Hypothalamus (tissue), 51 donors: ENCODE measurements at regions not wholly inside any gene's neighbourhood (a gene's known extent, or its start where the extent isn't known, plus 50 kb on each side); places are given as distances from the start of the nearest gene placed in this dataset.
"Not testable (repeated sequence)": the region's sequence is repeated elsewhere in the genome, so short reads cannot be mapped to it uniquely, and the experiment has no call there.

Experiments used
- DNase-seq, 51 donors: peaks; one replicate each; lab custom pipeline; 2025; lab: John Stamatoyannopoulos, UW

DNA sequence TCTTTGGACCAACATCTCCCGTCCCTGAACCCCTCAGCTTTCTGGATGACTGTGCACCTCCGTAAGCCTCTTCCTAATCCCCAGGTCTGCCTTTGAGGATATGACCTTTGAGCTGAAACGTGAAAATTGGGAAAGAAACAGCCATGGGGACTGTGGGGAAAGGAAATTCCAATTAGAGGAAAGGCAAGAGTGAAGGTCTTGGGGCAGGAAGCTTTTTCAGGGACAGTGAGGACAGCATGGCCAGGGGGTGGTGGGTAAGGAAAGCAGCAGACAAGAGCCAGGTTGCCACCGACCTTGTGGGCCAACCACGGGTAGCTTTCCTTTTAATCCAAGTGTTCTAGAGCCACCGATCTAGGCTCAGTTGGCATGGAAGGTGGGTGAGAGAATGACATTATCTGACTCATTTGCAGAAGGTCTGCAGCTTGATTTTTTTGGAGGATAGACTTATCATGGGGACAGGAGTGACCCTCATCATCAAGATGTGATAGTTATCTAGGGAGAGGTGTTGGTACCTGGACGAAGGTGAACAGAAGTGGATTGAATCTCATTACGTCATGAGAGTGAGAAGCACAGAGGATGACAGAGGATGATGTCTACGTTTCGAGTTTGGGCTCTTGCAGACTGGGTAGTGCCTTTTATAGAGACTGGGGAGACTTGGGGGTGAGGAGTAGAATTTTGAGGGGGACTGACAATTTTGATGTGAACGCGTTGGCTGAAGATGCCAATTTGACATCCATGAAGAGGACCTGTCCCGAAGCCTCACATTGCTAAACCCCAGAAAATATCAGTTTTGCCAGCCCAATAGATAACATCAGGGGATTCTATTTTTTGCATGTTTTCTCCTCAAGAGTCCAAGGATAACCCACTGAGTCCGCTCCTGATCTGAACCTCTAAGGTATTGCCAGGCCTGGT, 136.7 kb upstream of the PEG3 start:
- no peak for DNase-seq

DNA sequence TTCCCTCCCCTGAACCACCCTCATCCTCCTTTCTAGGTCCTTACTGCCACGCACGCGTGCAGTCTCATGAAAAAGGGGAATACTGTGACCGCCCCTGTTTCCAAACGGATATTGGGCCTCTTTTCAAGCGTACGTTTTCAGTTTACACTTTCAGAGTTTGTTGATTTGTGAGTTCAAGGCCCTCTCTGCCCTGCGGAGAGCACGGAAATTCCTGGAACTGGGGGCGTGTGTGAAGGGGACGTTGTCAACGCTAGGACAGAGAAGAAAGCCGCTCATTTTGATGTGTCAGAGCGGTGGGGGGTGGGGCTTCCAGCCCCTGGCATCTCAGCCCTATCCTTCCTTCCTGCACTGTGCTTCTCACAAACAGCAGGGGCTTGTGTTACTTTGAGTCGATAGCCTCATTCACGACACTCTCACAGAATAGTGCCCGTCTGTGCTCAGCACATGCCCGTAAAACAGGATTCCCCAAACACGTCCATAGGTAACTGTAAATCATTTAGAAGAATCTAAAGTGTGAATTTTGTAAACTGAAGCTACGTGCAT, 137.6 kb upstream of the PEG3 start:
- DNase-seq: peak in 1 of 51 donors; percentile 10

DNA sequence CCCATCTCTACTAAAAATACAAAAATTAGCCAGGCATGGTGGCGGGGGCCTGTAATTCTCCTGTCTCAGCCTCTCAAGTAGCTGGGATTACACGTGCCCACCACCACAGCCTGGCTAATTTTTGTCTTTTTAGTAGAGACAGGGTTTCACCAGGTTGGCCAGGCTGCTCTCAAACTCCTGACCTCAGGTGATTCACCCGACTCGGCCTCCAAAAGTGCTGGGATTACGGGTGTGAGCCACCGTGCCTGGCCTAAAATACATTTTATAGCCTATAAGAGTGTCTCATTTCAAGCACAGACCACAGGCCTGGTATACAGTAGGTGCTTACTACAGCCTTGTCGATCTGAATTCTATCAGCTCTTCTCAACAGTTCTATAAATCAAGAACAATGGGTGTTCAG, 139.5 kb upstream of the USP29 start:
- not testable (repeated sequence) for DNase-seq

DNA sequence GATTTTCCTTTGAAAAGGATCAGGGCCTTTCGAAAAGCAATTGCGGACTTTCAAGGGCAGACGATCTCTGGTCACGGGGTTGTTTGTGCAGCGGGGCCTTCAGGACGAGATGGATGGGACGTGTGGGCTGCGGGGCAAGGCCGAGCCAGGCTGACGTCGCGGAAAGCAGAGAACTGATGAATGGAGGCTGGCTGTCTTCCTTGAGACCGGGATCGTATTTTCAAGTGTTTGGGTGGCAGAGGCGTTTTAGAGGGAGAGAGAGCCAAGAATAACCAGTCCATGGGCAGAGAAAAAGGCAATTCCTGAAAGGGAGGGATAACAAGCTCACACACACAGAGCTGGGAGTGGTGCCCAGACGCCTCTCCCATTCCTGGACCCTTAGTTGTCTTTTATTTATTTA, 138.9 kb upstream of the USP29 start:
- DNase-seq: peak in 6 of 51 donors; percentile 13 to 33 (median 18)

DNA sequence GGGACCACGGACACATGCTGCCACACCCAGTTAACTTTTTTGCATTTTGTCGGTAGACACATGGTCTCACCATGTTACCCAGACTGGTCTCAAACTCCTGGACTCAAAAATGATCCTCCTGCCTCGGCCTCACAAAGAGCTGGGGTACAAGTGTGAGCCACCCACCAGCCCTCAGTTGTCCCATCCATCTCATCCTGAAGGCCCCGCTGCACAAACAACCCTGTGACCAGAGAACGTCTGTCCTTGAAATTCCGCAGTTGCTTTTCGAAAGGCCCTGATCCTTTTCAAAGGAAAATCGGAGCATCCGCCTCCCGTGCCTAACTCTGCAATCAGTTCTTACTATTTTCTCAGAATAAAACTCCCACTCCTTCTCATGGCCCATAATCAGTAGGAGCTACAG, 138.3 kb upstream of the USP29 start:
- not testable (repeated sequence) for DNase-seq

DNA sequence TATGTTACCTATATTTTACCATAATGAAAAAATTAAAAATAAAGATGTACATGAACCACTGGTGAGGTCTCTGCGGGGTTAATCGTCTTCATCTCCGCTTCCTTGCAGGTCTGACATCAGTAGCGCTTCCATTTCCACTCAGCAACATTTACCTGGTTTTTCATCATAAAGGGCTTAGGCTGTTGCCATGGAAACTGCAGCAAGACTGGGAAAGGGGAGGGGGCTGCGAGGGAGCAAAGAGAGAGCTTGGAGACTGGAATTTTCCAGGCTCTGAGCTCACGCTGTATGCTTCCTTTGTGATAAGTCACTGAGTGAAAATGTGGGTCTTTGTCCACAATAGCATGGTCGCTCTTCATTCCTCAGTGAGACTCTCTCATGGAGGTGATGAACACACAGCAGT, 136.6 kb upstream of the USP29 start:
- peak in 16 of 51 donors; percentile 5 to 67 (median 26) for DNase-seq

DNA sequence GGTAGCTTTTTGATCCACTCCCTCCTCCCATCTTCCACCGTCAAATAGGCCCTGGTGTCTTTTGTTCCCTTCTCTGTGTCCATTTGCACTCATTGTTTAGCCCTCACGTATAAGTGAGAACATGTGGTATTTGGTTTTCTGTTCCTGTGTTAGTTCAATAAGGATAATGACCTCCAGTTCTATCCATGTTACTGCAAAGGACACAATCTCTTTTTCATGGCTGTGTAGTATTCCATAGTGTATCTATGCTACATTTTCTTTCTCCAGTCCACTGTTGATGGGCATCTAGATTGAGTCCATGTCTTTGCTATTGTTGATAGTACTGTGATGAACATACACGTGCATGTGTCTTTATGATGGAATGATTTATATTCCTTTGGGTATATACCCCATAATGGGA, 136.0 kb upstream of the USP29 start:
- no peak for DNase-seq

DNA sequence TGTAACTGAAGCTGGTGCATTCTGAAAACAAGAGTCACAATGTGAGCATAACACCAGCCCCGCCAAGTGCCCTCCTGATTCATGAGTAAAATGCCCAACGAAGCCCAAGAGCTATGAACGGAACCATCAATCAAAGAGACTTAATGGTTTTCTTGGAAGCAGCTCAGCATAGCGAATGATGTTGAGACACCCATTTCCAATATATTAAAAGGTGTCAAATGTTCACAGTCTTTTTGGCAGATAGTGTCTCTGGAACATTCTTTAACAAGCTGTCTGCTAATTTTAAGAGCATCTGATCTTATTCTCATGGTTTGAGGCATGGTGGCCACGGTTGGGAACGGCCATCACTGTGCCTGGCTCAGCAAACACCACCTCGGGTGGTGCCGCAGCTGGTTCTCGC, 133.4 kb upstream of the USP29 start:
- DNase-seq: no peak

DNA sequence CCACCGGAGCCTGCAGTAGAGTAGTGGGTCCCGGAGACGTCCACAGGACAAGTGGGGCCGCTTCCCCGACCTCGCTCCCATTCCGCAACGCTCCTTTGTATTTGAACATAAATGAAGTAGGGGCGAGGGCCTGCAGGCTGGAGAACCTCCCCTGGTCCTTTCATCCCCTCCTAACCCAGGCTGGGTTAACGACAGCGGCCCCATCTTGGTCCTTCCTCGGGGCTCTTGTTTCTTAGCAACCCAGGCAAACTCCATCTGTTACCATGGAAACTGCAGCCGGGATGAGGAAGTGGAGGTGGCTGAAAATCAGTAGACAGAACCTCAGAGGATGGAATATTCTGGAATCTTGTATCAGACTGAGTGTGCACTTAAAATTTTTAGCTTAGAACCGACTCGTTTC, 132.6 kb upstream of the USP29 start:
- peak in 19 of 51 donors; percentile 9 to 62 (median 21) for DNase-seq

DNA sequence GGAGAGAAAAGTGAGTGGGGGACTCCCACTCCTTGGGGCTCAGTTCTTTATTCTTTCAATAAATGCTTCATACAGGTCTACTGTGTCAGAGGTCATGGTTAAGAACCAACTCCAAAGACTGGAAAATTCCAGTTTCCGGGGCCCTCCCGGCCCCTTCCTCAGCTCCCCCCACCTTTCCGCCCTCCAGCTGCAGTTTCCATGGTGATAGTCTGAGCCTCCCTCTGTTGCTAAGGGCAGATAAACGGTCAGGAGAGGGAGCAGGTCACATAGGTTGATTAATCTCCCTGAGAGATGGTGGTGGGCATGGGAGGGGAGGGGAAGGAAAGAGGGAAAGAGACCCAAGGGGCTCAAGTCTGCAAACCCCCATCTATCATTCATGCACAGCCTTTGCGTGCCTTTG, 131.5 kb upstream of the USP29 start:
- DNase-seq: peak in 2 of 51 donors; percentile 6 to 31

DNA sequence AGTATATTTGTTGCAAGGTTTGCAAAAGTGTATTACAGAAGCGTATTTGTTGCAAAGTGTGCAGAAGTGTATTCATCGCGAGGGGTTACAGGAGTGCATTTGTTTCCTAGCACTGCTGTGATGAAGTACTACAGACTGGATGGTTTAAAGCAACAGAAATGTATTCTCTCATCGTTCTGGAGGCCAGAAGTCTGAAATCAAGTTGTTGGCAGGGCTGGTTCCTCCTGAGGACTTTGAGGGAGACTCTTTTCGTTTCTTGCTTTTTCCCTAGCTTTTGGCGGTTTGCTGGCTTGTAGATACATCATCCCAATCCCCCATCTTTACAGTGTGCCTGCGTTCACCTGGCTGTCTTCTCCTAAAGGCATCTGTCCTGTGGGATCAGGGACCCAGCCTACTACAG, 127.9 kb upstream of the USP29 start:
- no peak for DNase-seq

DNA sequence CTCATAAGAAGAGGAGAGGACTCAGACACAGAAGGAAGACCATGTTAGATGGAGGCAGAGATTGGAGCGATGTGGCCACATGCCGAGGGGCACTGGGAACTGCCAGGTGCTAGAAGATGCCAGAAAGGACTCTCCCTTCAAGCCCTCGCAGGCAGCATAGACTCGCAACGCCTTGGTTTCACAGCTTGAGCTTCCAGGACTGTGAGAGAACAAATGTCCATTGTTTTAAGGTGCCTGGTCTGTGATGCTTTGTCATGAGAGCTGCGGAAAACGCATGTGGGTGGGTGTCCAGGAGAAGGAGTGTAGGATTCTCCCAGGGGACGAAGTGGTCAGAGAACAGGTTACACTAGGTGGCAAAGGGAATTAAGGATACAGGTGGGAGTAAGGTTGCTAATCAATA, 125.9 kb upstream of the USP29 start:
- DNase-seq: no peak

DNA sequence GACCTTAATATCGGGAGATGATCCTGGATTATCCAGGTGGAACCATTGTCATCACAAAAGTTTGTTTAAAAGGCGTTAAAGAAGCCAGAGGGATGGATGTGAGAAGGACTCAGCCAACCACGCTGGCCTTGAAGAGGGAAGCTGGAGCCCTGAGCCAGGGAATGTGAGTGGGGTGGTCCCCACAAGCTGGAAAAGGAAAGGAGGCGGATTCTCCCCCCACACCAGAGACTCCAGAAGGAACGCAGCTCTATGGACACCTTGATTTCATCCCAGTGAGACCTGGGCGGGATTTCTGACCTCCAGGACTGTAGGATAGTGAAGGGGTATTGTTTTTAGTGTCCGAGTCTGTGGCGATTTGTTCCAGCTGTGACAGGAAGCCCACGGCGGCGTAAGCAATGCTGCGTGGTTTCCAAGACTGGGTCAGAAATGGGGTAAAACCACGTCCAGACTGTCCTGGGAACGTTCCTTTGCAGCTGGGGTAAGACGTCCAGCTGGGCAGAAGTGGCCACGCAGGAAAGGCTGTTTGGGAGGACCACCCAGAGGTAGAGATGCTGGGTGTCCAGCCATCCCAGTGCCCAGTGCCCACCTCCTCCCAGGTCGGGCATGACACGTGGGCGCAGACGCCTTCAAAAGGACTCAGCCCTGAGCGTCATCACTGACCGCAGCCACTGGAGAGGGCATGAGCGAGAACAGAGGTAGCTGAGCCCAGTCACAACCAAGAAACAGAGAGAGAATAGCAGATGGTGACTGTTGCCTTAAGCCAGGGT, 125.4 kb upstream of the USP29 start:
- DNase-seq: no peak

DNA sequence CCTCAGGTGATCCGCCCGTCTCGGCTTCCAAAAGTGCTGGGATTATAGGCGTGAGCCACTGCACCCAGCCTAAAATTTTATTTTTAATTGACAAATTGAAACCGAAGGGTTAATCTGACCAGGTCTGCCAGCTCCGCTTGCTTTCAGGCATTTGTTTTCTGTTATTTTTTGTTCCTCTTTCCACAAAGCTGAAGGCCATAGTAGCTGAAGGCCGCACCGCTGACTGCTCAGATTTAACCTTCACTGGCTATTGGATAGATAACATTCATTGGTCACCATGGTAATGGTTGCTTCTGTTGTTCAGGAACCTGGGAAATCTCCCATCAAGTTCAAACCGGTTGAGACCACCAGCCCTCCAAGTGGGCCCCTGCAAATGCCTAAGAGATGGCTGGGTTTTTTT, 124.5 kb upstream of the USP29 start:
- no peak for DNase-seq

DNA sequence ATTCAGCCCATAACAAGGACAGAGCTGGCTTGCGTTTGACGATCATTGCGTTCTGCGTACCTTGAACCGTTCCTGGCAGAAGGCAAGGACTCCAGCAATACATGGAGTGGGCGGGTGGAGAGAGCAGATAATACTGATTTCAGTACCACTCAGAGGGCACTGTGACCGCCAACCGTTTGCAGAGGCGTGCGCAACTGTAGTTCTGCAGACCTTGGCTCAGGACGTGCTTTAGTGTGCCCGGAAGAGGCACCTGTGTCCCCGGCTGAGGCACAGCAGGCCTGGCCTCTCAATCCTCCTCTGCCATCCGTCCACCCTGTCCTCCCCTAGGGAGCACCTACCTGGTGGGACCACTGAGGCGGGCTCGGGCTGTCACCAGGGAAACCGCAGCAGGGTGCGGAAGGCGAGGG, 117.6 kb upstream of the USP29 start:
- DNase-seq: peak in 1 of 51 donors; percentile 3

DNA sequence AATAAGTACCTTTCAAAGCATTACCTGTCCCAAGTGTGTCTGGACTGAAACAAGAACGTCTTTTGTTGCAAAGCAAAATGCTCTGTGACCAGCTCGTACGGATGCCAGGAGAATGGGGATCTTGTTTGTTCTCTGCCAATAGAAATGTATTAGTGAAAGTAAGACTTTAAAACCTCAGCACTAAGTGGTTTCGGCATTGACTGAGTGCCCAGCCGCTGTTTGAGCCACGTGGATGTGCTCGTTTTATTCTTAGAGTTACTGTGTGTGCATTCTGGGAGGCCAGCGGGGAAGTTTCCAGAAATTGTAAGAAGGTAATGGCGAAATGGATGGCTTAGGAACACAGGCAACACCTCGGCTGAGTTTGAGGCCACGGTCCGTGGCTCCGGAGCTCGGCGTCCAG, 117.1 kb upstream of the USP29 start:
- DNase-seq: peak in 7 of 51 donors; percentile 3 to 27 (median 22)

DNA sequence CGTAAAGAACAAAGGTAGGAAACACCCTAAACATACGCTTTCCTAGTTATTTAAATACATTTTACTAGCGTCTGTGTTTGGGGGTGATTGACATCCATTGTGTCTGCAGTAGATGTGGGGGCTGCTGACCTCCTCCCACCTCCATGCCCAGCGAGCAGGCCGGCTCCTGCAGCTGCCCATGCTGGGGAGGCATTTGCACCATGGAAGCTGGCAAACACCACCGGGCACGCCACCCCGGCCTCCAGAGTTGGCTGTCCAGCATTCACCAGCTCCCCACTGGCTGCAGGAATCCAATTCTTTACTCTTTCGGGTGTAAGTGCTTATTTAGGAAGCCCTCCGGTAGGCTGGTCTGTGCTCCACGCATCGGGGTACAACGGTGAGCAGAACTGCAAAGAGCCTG, 115.4 kb upstream of the USP29 start:
- no peak for DNase-seq

DNA sequence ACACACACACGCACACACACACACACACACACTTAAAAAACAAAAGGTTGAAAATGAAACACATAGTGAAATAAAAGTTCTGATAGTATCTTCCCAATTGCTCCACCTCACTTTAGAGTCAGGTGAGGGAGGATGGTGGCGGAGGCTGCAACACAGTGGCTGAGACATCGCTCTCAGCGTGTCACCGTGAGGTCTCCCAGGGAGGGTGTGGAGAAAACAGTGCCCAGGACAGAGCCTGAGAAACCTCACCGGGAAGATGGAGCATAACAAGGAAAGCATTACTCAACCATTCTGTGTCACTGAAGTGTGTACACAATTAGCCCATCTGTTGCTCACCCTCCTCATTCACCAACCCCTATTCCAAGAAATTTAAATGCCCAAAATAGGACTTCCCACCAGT, 111.4 kb upstream of the USP29 start:
- DNase-seq: peak in 1 of 51 donors; percentile 36

DNA sequence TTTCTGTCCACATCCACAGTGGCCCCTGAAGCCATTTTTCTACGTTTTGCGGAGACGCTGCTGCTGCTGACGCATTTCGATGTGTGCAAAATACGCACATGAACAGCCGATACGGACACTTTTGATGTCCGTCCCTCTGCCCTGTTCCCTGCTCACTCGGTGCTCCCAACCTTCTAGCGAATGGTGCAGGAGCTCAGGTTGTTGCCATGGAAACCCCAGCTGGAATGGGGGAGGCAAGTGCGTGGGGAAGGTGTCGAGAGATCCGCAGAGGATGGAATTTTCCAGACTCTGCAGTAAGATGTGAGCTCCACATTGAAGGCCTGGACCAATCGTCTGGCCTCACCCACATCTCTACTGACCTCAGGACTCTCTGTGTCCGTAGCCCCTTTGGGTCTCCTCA, 109.2 kb upstream of the USP29 start:
- DNase-seq: peak in 19 of 51 donors; percentile 8 to 75 (median 36)

DNA sequence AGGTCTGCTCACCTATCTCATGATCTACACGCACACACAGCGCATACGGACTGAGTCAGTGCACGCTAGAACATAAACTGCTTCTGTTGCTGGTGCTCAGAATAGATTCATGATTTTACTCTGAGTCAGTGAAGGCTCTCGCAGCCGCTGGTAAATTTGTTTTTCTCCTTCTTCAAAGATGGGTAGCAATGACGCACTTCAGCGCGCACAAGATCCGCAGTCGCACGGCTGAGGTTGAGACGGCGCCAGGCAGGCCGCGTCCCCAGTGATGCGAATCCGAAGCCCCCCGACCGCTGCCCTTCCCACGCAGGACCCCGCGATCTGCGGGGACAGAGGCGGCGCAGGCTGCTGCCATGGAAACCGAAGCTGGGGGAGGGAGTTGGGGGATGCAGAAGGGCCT, 103.7 kb upstream of the USP29 start:
- peak in 7 of 51 donors; percentile 2 to 69 (median 37) for DNase-seq

DNA sequence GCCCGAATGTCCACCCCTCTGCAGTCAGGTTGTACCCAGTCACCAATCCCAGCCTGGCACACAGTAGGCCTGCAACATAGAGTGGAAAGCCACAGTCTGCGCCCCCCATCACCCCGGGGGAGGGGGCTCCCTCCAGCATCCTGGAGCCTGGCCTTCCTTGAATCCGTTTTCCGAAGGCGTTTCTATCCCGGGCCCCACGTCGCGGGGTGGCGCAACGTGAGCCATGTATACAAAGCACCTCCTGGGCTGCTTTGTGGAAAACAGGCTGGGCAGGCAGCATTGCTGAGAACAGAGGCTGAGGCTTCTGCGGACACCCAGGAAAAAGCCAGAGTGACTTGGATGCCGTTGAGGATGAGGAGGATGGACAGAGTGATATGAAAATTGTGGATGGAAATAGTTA, 103.3 kb upstream of the USP29 start:
- no peak for DNase-seq
